ENCODE measurements at regions not wholly inside any gene's neighbourhood (a gene's known extent, or its start where the extent isn't known, plus 50 kb on each side); places are given as distances from the start of the nearest gene placed in this dataset.

GRCh38 chr12:127663716-127664115 lies 603.3 kb upstream of the TMEM132C start:
- no peak for TF ChIP-seq CTCF (IDR thresholded peaks at IDR 0.05)
- no peak for TF ChIP-seq EZH2 (IDR thresholded peaks at IDR 0.05; ENCODE audit: borderline replicate concordance, insufficient read depth, low read depth, low read length, poor library complexity, severe bottlenecking)

All from B cell (primary cell).